NOMO-1 treated with dmso at 0.1 percent for 144 hours (cell line): ENCODE measurements at regions not wholly inside any gene's neighbourhood (a gene's known extent, or its start where the extent isn't known, plus 50 kb on each side); places are given as distances from the start of the nearest gene placed in this dataset.
"Not testable (repeated sequence)": the region's sequence is repeated elsewhere in the genome, so short reads cannot be mapped to it uniquely, and the experiment has no call there.

Source experiments
- DNase-seq: peaks from one replicate; lab custom pipeline; 2025; ENCODE audit not compliant: unreplicated experiment; lab: John Stamatoyannopoulos, UW

DNA sequence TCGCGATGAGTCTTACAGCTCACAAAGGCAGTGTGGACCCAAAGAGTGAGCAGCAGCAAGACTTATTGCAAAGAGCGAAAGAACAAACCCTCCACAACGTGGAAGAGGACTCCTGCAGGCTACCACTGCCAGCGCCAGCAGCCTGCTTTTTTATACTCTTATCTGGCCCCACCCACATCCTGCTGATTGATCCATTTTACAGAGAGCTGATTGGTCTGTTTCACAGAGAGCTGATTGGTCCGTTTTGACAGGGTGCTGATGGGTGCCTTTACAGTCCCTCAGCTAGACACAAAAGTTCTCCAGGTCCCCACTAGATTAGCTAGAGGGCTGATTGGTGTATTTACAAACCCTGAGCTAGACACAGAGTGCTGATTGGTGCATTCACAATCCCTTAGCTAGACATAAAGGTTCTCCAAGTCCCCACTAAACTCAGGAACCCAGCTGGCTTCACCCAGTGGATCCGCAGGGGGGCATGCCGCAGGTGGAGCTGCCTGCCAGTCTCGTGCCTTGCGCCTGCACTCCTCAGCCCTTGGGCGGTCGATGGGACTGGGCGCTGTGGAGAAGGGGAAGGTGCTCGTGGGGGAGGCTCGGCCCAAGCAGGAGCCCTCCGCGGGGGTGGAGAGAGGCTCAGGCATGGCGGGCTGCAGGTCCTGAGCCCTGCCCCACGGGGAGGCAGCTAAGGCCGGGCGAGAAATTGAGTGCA lies 75.7 kb downstream of the QDPR start:
- not testable (repeated sequence) for DNase-seq

DNA sequence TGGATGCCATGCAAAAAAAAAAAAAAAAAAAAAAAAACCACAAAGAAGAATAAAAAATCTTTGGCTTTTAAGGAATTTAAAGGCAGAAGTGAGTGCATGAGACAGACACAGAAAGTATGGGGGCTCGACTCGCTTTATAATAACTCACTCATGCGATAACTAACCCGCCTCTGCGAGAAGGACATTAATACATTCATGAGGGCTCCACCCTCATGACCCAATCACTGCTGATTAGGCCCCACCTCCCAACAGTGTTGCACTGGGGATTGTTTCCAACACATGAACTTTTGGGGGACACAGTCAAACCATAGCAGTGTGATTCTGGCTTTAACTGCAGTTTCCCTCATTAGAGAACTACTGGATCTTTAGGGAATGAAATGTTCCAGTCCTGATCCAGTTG lies 78.1 kb downstream of the QDPR start:
- DNase-seq = no peak

DNA sequence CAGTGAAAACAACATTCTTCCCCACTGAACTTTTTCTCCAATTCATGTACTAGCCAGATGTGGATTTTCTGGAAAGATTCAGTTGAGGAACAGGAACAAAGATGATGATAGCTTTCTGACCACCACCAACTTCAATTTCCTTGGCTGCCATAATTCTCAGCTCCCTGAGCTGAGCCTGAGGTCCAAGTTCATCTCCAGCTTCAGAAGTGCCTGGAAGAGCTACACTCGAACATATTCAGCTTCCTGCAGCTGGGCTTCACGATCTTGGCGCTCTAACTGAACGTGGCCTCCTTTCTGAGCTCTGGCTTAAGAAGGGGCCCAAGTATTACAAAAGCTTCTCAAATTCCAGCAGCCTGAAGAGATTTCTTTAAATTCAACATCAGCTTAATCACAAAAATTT lies 83.9 kb downstream of the QDPR start:
- no peak for DNase-seq

DNA sequence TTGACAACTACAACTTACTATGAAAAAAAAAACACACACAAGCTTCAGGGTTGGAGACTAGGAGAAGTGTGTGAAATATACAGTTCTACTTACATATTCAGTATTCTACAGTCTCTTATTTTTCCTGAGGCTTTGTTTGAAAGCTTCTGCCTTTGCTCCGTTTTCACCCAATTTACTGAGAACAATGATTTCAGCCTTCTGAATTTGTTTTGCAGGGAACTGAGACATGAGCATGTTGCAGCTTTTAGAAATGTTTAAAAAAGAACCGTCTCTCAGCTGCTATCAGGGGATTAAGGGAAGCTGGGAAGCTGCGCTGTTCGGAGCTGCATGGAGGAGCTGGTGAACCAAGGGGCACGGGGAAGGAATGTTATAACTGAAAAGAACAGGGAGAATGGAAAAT lies 85.7 kb downstream of the QDPR start:
- no peak for DNase-seq

DNA sequence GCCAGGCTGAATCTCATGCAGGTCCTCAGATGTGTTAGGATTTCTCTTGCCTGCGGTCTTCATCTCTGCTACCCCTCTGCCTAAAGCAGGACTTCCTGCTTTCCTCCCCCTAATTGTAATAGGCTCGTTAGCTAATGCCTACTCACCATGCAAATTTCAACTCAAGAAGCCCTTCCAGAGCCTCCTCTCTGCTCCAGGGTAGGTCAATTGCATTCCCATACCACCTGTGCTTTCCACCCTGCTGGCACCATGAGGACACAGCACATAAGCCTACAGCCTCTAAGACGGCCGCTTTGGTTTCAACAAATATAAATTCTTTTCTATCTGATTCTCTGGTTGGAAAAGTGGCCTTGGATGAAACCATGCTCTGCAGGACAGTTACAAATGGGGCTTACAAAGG lies 93.9 kb downstream of the QDPR start:
- no peak for DNase-seq

DNA sequence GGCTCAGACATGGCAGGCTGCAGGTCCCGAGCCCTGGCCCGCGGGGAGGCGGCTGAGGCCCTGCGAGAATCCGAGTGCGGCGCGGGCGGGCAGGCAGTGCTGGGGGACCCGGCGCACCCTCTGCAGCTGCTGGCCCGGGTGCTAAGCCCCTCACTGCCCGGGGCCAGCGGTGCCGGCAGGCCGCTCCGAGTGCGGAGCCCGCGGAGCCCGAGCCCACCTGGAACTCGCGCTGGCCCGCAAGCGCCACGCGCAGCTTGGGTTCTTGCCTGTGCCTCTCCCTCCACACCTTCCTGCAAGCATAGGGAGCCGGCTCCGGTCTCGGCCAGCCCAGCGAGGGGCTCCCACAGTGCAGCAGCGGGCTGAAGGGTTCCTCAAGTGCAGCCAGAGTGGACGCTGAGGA lies 97.5 kb downstream of the QDPR start:
- DNase-seq = no peak

DNA sequence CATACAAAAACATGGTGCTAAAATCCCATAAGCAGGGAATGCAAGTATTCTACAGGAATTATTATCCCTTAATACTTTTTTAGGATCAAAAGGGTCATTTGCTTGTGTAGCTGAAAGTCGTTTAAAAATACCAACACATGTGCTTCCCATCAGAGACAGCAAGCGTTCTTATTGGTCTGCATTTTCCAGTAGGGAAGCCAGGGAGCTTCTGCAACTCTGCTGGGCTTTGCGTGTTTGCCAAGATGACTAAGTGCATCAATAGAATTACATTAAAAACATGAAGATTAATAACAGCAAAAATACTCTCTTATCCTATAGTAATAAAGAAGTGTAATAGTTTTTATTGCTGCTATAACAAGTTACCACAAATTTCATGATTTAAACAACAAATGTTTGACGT lies 111.2 kb downstream of the QDPR start:
- no peak for DNase-seq

DNA sequence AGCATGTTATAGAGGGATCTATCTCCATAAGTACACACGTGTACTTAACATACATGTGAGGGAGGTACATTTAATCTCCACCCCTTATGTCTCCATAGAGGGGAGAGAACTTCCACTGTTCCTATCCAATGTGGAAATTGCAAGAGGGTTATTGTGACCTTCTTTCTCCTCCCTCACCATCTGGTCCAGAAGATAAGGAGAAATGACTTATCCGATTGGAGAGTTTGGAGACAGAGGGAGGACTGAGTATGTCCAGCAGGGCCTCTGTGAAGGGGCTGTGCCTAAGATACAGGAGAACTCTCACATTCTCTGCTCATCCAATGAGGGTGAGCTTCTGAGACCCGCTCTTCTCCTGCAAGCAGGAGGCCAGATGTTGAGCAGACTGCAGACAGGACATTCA lies 113.1 kb downstream of the QDPR start:
- DNase-seq = no peak

DNA sequence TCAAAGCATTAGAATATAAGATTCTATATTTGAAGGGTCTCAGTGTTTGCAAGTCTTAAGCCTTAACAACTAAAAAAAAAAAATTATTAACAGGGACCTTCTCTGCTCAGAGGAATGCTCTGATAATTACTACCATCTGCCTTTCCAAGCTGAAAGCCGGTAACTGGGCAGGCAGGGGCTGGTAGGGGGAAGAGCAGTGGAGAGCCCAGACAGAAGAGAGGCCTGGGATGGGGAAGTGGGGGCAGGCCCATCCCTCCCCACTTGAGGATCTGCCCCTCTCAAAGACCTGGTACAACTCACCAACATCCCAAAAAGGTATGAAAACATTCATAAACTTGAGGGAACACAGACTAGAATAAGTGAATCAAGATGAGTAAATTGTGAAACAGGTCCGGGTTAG lies 113.9 kb downstream of the QDPR start:
- DNase-seq = no peak

DNA sequence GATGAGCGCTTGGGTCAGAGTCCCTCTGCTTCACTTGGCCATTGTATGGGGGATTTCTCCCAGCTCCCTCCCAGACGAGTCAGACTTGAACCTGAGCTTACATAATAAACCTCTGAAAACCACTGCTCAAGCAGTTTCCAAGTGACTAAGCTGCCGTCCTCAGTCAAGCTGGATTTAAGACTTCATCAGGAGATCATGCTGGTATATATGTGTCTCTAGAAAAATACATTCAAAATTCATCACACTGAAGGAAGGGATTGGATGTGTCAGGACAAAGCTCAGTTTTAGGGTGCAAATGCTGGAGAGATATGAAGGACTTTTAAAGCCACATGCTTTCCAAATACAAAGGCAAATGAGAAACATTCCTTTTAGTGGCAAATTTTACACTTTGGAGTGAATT lies 114.3 kb downstream of the QDPR start:
- DNase-seq = no peak

DNA sequence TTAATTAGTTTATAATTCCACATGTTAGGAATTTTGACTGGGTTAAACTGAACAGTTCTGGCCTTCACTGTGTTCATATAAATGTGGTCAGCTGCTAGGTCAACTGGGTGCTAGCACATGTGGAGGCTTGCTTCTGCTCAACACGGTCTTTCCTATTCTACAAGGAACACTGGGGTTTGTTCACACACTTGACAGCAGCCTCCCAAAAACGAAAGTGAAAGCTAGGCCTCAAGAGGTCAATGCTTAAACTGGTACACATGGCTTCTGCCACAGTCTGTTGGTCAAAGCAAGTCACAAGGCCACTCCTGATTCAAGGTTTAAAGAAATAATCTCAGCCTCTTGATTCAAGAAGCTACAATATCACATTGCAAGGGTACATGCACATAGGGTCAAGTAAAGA lies 126.5 kb downstream of the QDPR start:
- no peak for DNase-seq

DNA sequence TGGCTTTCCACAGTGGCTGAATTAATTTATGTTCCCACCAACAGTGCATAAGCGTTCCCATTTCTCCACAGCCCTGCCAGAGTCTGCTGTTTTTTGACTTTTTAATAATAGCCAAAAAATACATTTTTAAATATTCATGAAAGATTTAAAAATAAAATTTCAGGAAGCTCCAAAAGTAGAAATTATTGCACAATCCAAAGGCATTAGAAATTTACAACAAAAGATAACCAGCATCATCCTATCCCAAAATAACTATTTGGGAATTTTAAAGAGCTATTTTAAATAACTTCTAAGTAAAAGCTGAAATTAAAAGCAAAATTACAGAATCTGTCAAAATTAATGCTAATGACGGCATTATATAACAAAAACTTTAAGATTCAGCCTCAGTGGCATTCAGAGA lies 131.5 kb downstream of the QDPR start:
- no peak for DNase-seq

DNA sequence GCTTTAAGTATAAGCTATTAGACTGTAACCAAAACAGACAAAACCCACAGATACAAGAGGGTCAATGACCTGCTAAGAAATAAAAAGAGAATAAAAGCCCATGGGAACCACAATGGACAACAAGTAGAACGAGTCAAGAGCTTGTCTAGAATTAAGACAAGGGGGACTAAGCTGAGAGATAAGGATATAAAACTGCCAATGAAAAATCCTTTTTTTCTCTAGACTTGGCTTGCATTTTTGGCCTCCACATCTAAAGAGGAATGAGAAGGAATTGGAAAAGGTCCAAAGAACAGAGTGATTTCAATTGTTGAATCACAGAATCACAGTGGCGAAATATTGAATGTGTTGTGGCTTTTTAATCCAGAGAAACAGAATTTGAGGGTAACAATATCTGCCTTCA lies 135.7 kb downstream of the QDPR start:
- no peak for DNase-seq

DNA sequence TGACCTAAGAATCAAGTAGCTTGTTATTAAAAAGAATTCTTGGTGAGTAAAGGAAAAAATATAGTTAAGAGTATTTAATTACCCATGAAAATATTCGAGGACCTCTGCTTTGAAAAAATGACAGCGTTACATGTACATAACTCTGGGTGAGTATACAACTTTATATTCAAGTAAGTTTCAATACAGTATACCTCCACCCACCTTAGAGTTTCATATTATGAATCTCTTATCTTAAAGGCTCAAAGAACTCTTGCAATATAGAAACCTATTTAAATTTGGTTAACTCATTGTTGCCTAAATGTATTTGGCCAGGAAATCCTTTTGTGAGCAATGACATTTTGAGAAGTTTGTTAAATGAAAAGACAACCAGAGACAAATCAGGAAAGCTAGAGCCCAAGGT lies 138.2 kb downstream of the QDPR start:
- DNase-seq = no peak

DNA sequence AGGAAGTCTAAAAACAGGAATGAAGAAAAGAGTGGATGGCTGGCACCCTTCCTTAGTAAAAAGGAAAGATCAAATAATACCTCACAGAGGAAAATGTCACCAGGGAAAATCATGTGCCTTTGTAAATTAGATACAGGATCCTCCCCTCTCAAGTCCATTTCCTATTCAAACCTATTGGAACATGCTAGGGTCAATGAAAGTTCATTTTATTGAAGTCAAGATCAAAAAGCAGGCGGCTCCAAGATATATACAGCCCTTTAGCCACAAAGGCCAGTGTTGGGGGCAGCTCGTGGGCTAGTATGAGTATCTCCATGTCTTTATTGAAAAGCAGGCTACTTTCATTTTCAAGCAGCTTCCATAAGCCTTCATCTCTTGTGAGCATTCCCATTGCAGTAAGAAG lies 141.1 kb downstream of the QDPR start:
- DNase-seq = no peak

DNA sequence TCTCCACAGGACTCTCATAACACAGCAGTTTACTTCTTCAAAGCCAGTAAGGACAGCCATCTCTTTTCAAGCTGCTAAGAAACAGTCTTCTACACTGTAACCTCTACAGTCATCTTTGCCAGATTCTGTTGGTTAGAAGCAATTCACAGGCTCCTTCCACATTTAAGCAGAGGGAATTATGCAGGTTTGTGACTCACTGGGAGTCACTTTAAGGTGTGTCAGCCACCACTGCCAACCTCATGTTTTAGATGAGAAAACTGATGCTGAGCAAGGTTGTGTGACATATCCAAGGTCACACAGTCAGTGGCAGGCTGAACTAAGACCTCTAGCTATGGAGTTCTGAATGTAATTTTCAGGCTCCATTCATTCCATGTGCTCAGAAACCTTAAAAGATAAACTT lies 143.5 kb downstream of the QDPR start:
- no peak for DNase-seq

DNA sequence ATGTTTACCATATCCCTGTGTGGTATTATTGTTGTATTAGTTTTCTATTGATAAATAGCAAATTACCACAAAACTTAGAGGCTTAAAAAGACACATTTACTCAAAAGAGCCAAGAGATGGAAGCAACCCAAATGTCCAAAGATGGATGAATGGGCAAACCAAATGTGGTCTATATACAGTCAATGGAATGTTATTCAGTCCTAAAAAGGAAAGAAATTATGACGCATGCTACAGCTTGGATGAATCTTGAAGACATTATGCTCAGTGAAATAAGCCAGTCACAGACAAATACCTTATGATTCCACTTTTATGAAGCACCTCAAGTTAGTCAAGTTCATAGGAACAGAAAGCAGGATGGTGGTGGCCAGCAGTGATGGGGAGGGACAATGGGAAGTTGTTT lies 144.7 kb downstream of the QDPR start:
- no peak for DNase-seq

DNA sequence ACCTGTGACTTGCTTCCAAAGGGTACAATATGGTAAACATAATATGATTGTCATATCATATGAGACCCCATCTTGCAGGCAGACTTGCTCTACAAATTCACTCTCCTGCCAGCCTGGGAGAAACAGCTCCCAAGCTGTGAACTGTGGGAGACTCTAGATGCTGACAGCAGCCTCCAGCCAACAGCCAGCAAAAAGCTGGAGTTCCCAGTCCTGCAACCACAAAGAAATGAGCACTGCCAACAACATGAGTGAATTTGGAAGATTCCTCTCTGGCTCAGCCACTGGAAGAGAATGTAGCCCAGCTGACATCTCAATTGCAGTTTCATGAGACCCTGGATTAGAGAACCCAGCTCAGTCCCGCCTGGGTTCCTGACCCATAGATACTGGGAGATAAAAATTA lies 145.4 kb downstream of the QDPR start:
- DNase-seq = no peak

DNA sequence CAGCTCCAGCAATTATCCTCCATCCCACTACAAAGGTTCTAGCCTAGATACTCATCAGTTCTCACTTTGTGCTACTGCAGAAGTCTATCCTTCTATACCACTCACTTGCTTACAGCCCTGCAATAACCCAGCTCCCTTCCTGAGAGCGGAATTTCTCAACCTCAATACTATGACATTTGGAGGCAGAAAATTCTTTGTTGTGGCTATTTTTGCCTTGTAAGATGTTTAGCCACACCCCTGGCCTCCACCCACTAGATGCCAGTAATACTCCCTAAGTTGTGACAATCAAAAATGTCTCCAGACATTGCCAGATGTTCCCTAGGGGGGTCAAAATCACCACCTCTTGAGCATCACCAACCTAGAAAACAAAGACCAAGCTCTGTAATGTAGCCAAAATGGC lies 149.5 kb downstream of the QDPR start:
- DNase-seq = no peak

DNA sequence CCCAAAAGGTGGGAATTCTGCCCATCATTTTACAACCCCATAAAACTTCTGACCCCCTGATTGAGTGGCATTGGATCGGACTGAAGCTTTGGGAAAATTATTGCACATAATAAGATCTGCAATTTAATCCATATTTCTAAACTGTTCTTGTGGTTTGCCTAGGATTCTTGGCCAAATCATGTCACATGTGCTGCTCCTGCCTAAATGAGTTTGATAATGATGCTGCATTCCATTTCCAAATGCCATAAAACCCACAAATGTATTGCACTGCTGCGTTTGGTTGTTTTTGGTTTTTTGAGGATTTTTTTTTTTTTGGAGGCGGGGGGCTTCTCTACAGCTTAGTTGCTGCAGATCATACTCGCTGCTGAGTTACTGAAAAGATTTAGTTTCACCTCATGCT lies 153.6 kb downstream of the QDPR start:
- no peak for DNase-seq

DNA sequence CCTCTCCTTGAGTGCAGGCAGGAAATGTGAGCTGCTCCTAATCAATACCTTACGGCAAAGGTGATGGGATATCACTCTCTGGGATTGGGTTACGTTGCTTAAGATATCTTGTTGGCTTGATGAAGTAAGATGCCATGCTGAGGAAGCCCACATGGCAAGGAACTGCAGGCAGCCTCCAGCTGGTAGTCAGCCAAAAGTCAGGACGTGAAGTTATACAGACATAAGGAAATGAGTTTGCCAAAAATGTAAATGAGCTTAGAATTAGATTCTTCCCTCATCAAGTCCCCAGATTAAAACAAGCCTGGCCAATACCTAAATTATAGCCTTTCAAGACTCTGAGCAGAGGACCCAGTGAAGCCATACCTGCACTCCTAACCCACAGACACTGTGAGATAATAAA lies 155.0 kb downstream of the QDPR start:
- no peak for DNase-seq

DNA sequence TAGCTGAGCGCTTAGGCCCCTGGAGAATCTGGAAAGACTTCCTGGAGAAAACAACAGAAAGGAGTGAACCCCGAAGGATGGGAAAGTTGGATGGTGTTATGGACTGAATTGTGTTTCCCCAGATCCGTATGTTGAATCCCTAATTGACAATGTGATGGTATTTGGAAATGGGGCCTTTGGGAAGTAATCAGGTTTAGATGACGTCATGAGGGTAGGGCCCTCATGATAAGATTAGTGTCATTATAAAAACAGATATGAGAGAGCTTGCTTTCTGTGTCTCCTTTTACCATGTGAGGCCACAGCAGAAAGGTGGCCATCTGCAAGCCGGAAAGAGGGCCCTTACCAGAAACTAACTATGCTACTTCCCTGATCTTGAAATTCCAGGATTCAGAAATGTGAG lies 159.5 kb downstream of the QDPR start:
- no peak for DNase-seq

DNA sequence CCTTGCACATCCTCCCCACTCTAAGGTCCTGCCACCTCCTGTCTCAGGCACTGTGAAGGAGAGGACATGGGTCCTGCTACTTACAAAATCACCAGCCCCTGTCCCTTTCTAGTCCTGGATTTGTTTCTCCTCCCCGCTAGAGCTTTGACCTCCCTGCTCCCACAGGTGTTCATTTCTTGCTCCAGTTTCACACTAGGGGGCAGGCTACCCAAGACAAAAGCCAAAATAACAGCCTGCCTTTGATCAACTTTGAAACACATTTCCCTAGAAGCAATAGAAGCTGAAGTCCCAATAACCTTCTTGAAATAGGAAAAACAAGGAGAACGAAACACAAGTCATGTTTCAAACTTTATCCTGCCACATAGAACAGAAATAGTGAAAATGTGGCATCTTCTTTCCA lies 164.4 kb downstream of the QDPR start:
- DNase-seq = no peak

DNA sequence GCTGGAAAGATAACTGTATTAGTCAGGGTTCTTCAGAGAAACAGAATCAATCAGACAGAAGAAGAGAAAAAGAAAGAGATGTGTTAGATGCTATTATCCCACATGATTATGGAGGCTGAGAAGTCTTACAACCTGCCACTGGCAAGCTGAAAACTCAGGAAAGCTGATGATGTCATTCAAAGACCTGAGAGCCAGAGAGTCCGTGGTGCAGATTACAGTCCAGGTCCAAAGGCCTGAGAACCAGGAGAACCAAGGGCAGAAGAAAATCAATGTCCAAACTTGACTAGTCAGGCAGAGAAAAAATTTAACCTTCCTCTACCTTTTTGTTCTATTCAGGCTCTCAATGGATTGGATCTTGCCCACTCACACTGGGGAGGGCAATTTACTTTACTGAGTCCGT lies 172.5 kb downstream of the QDPR start:
- no peak for DNase-seq
